NCI-H524 (cell line): ENCODE measurements at regions not wholly inside any gene's neighbourhood (a gene's known extent, or its start where the extent isn't known, plus 50 kb on each side); places are given as distances from the start of the nearest gene placed in this dataset.
"Not testable (repeated sequence)": the region's sequence is repeated elsewhere in the genome, so short reads cannot be mapped to it uniquely, and the experiment has no call there.

Experiments
- DNase-seq, 2 experiments: peaks; one replicate each; lab custom pipeline; 2025; lab: John Stamatoyannopoulos, UW

- DNase-seq: no peak
These were observed 51.2 kb upstream of the GPR31 start for GRCh38 chr6:167208819-167209576.

GRCh38 chr6:167209577-167209975 is 51.8 kb upstream of the GPR31 start:
- DNase-seq: no peak

GRCh38 chr6:167210375-167211294 is 52.9 kb upstream of the GPR31 start:
- DNase-seq: no peak

- DNase-seq: no peak
These were observed 53.5 kb upstream of the GPR31 start for GRCh38 chr6:167211295-167211648.

- no peak for DNase-seq
These were observed 54.3 kb upstream of the GPR31 start for GRCh38 chr6:167211881-167212712.

GRCh38 chr6:167212713-167213005 is 54.9 kb upstream of the GPR31 start:
- no peak for DNase-seq

GRCh38 chr6:167214206-167214605 is 56.4 kb upstream of the GPR31 start:
- DNase-seq: peak in 1 of 2 experiments; percentile 30

GRCh38 chr6:167215429-167216250 is 57.9 kb upstream of the GPR31 start:
- not testable (repeated sequence) for DNase-seq

GRCh38 chr6:167216390-167217050 is 58.7 kb upstream of the GPR31 start:
- not testable (repeated sequence) for DNase-seq

- not testable (repeated sequence) for DNase-seq
These were observed 59.3 kb upstream of the GPR31 start for GRCh38 chr6:167217073-167217472.

- peak in 1 of 2 experiments; percentile 78 for DNase-seq
These were observed 60.4 kb upstream of the GPR31 start for GRCh38 chr6:167217951-167218759.

- not testable (repeated sequence) for DNase-seq
These were observed 61.3 kb upstream of the GPR31 start for GRCh38 chr6:167219079-167219478.

- DNase-seq: no peak
These were observed 62.3 kb upstream of the GPR31 start for GRCh38 chr6:167219967-167220512.

GRCh38 chr6:167221400-167222201 is 63.8 kb upstream of the GPR31 start:
- no peak for DNase-seq

- DNase-seq: peak; percentile 86 to 95
These were observed 65.3 kb upstream of the UNC93A start for GRCh38 chr6:167225566-167226382.

- DNase-seq: no peak
These were observed 64.8 kb upstream of the UNC93A start for GRCh38 chr6:167226383-167226685.

- DNase-seq: no peak
These were observed 64.3 kb upstream of the UNC93A start for GRCh38 chr6:167226791-167227190.

- DNase-seq: no peak
These were observed 63.1 kb upstream of the UNC93A start for GRCh38 chr6:167227984-167228383.
